K562 (cell line): ENCODE measurements at regions not wholly inside any gene's neighbourhood (a gene's known extent, or its start where the extent isn't known, plus 50 kb on each side); places are given as distances from the start of the nearest gene placed in this dataset.

Source experiments
- CTCF ChIP-seq, 3 experiments: IDR thresholded peaks in 2 of 3; conservative IDR thresholded peaks in 1 of 3; 2 replicates each; pipeline ENCODE4 v1.5.1; 2011 to 2012; ENCODE audit warnings: low read length in 3 of 3, mild to moderate bottlenecking in 3 of 3, control low read depth in 2 of 3, improper control_type of control experiment in 1 of 3, inconsistent platforms in 1 of 3, low read depth in 1 of 3, mixed read lengths in 1 of 3, moderate library complexity in 1 of 3; ENCODE audit not compliant: insufficient read depth in 2 of 3
- MLX ChIP-seq, 2 experiments: fragments of 450-650 bp in 1 of 2; sonication (generic) in 1 of 2; formaldehyde crosslinking; conservative IDR thresholded peaks; 2 replicates each; pipeline versions ENCODE4 v1.4.0 to v1.8.1; 2020 to 2022; ENCODE audit warnings: mild to moderate bottlenecking in 1 of 2, missing genetic modification reagents in 1 of 2

GRCh38 chr6:77332915-77333623 is 130.2 kb downstream of the HTR1B start:
- TF ChIP-seq CTCF (IDR thresholded peaks at IDR 0.05 in 2 of 3, conservative IDR thresholded peaks at IDR 0.05 in 1 of 3; ENCODE audit: insufficient read depth in 2 of 3, low read depth in 1 of 3, low read length in 3 of 3) (no peak), MLX (CRISPR knock-in tag; conservative IDR thresholded peaks at IDR 0.05) (no peak)
